ENCODE measurements at regions not wholly inside any gene's neighbourhood (a gene's known extent, or its start where the extent isn't known, plus 50 kb on each side); places are given as distances from the start of the nearest gene placed in this dataset.

DNA sequence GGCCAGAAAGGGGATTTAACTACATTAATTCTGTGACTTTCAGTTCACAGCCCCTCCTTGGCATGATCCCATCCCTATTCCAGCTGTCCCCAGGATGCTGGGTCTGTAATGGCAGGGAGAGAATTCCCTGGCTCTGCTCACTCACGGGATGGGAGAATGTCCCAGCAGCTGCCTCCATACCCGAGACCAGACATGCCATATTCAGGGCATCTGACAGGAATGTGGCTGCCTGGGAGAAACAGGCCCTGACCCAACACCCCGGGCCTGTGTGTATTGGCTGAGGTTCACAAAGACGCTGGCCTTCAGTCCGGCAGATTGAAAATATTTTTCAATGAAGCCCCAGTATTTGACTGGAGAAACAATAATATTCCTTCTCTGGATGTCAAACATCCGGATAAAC, 83.6 kb upstream of the SMAD3 start:
- Histone ChIP-seq H3K4me3 (no peak overlapping the region), H3K4me1 (no peaks in the 10 kb centered on the region), H3K27ac (no peak overlapping the region), H3K27me3 (replicated peaks in 1 of 7) (no peaks in the 10 kb centered on the region), H3K36me3 (no peaks in the 10 kb centered on the region), H3K9me3 (no peaks in the 10 kb centered on the region)
- TF ChIP-seq, protein P1, sequence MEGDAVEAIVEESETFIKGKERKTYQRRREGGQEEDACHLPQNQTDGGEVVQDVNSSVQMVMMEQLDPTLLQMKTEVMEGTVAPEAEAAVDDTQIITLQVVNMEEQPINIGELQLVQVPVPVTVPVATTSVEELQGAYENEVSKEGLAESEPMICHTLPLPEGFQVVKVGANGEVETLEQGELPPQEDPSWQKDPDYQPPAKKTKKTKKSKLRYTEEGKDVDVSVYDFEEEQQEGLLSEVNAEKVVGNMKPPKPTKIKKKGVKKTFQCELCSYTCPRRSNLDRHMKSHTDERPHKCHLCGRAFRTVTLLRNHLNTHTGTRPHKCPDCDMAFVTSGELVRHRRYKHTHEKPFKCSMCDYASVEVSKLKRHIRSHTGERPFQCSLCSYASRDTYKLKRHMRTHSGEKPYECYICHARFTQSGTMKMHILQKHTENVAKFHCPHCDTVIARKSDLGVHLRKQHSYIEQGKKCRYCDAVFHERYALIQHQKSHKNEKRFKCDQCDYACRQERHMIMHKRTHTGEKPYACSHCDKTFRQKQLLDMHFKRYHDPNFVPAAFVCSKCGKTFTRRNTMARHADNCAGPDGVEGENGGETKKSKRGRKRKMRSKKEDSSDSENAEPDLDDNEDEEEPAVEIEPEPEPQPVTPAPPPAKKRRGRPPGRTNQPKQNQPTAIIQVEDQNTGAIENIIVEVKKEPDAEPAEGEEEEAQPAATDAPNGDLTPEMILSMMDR (IDR thresholded peaks at IDR 0.05 in 8 of 11, conservative IDR thresholded peaks at IDR 0.05 in 3 of 11): no peak
- TF ChIP-seq POLR2A (IDR thresholded peaks at IDR 0.05) (no peak), POLR2AphosphoS5 (IDR thresholded peaks at IDR 0.05) (no peak)
- intact Hi-C loops (cut with DNase I; ENCODE audit: low total_unique reads): no loop called here
- 83 to 96% (median 92%) methylated on average over 6 of the region's 6 CpGs for WGBS, 5 donors
- DNase-seq: no peak

DNA sequence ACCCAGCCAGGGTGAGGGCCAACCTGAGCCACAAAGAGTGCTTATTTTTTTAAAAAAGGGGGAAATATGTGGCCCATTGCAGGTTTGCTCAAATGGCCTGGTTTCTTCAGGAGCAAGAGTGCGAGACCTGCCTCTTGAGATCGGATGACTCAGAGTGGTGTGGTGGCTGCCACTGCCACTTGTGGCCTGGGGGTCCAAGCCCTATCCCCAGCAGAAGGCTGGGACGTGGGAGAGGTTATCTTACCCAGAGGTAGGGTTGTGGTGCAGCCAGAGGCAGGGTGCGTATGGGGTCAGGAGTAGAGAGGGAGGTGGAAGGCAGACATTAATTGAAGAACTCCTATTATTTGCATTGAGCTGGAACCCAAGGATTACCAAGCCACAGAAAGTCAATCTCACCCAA, 83.2 kb upstream of the SMAD3 start:
- intact Hi-C loops (cut with DNase I; ENCODE audit: low total_unique reads): no loop called here
- 85 to 100% (median 91%) methylated on average over 4 of the region's 4 CpGs for whole genome bisulfite sequencing, 5 donors
- H3K27me3 ChIP-seq (replicated peaks in 1 of 7): no peaks in the 10 kb centered on the region
- no peak overlapping the region for H3K27ac ChIP-seq
- H3K4me3 ChIP-seq: no peak overlapping the region
- H3K4me1 ChIP-seq: no peaks in the 10 kb centered on the region
- H3K9me3 ChIP-seq: no peaks in the 10 kb centered on the region
- no peak for DNase-seq
- H3K36me3 ChIP-seq: no peaks in the 10 kb centered on the region
- no peak for TF ChIP-seq POLR2AphosphoS5 (IDR thresholded peaks at IDR 0.05)
- no peak for TF ChIP-seq POLR2A (IDR thresholded peaks at IDR 0.05)
- TF ChIP-seq, protein P1 (IDR thresholded peaks at IDR 0.05 in 8 of 11, conservative IDR thresholded peaks at IDR 0.05 in 3 of 11): no peak

DNA sequence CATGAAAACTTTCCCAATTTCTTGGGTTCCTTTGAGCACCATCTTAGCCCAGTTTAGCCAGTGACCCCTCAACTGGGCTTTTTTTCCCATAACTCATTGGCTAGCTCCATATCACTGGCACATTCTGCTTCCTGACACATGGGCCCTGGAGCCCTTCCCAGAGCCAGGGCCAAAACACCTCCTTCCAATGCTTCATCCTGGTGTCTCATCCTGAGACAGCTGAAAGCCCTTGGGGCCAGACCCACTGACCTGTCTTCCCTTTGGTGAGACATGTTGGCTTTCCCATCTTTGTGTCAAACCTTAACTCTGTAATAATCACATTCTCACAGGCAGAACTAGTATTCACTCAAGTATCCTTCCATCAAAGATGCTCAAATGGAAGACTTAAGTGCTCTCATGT, 82.6 kb upstream of the SMAD3 start:
- Histone ChIP-seq H3K27me3 (replicated peaks in 1 of 7) (no peaks in the 10 kb centered on the region), H3K4me1 (no peaks in the 10 kb centered on the region), H3K9me3 (no peaks in the 10 kb centered on the region), H3K4me3 (no peak overlapping the region), H3K36me3 (no peaks in the 10 kb centered on the region), H3K27ac (no peak overlapping the region)
- TF ChIP-seq POLR2A (IDR thresholded peaks at IDR 0.05): no peak
- TF ChIP-seq POLR2AphosphoS5 (IDR thresholded peaks at IDR 0.05): no peak
- TF ChIP-seq, protein P1 (IDR thresholded peaks at IDR 0.05 in 8 of 11, conservative IDR thresholded peaks at IDR 0.05 in 3 of 11): no peak
- DNase-seq: no peak
- intact Hi-C loops (cut with DNase I; ENCODE audit: low total_unique reads): no loop called here

DNA sequence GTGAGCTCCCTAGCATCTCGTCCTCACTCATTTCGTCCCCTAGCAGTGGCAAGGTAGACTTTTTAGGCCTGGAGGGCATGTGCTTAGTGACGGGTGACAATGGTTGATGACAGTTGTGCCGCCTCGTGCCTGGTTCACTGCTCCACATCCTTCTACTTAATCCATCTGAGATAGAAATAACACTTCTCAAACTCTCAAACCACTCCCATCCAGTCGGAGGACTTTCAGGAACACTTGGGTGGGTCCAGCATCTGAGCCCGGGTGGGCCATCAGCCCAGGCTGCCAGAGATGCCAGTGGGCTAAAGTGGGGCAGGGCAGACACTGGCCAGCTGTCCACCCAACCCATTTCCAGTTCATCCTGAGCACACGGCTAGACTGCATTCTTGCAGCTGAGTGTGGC, 79.7 kb upstream of the SMAD3 start:
- Histone ChIP-seq H3K9me3 (peaks cover 0 to 7% (median 0%) of the 10 kb centered on the region in 8 donors), H3K27ac (no peak overlapping the region), H3K27me3 (replicated peaks in 1 of 7) (no peaks in the 10 kb centered on the region), H3K4me3 (no peak overlapping the region), H3K4me1 (no peaks in the 10 kb centered on the region), H3K36me3 (no peaks in the 10 kb centered on the region)
- intact Hi-C loops (cut with DNase I; ENCODE audit: low total_unique reads): no loop called here
- no peak for DNase-seq
- 89 to 96% (median 89%) methylated on average over 8 of the region's 8 CpGs for WGBS, 5 donors
- TF ChIP-seq POLR2A (IDR thresholded peaks at IDR 0.05) (no peak), POLR2AphosphoS5 (IDR thresholded peaks at IDR 0.05) (no peak)
- TF ChIP-seq, protein P1 (IDR thresholded peaks at IDR 0.05 in 8 of 11, conservative IDR thresholded peaks at IDR 0.05 in 3 of 11): no peak

Data from spleen (tissue), 11 donors.